Astrocyte (in vitro differentiated cells and primary cell): ENCODE measurements at regions not wholly inside any gene's neighbourhood (a gene's known extent, or its start where the extent isn't known, plus 50 kb on each side); places are given as distances from the start of the nearest gene placed in this dataset.

Experiments used
- DNase-seq: peaks from one replicate; pipeline ENCODE4 v3.0.0-alpha.2; 2010; ENCODE audit warnings: low read depth
- FAIRE-seq: peaks from 2 replicates; lab custom pipeline; 2011; peaks lifted over from hg19 to GRCh38; lab: Jason Lieb, UNC
- H2AFZ ChIP-seq: 2 replicates; pipeline ENCODE4 v1.6.0; 2012; ENCODE audit warnings: low read depth, low read length, inconsistent platforms
- H3K27ac ChIP-seq: 2 replicates; pipeline ENCODE4 v1.5.1; 2011; ENCODE audit warnings: low read depth, low read length, inconsistent platforms
- H3K27me3 ChIP-seq: 2 replicates; pipeline ENCODE4 v1.6.0; 2011; ENCODE audit warnings: low read length, inconsistent platforms; ENCODE audit not compliant: insufficient read depth
- H3K36me3 ChIP-seq: 2 replicates; pipeline ENCODE4 v1.5.1; 2011; ENCODE audit warnings: low read length, inconsistent platforms; ENCODE audit not compliant: insufficient read depth
- H3K4me1 ChIP-seq: 2 replicates; pipeline ENCODE4 v1.5.1; 2011; ENCODE audit warnings: low read length, inconsistent platforms; ENCODE audit not compliant: insufficient read depth
- H3K4me2 ChIP-seq: 2 replicates; pipeline ENCODE4 v1.6.0; 2012; ENCODE audit warnings: low read length, inconsistent platforms
- H3K4me3 ChIP-seq: 2 replicates; pipeline ENCODE4 v1.5.1; 2011; ENCODE audit warnings: low read depth, mild to moderate bottlenecking, low read length, inconsistent platforms; ENCODE audit not compliant: insufficient read depth
- H3K79me2 ChIP-seq: 2 replicates; pipeline ENCODE4 v1.6.0; 2012; ENCODE audit warnings: mild to moderate bottlenecking, low read length, inconsistent platforms; ENCODE audit not compliant: insufficient read depth
- H3K9ac ChIP-seq: 2 replicates; pipeline ENCODE4 v1.6.0; 2012; ENCODE audit warnings: mild to moderate bottlenecking, low read length, inconsistent platforms
- H3K9me3 ChIP-seq: 2 replicates; pipeline ENCODE4 v1.5.1; 2012; ENCODE audit warnings: low read depth, mild to moderate bottlenecking, low read length, inconsistent platforms; ENCODE audit not compliant: insufficient read depth
- H4K20me1 ChIP-seq: 2 replicates; pipeline ENCODE4 v1.6.0; 2012; ENCODE audit warnings: low read length, inconsistent platforms; ENCODE audit not compliant: insufficient read depth
- H3K27ac Mint-ChIP-seq: one replicate; pipeline ENCODE4 v1.8.0; 2021; ENCODE audit warnings: mild to moderate bottlenecking, mixed read lengths; ENCODE audit not compliant: unreplicated experiment
- H3K27me3 Mint-ChIP-seq: one replicate; pipeline ENCODE4 v1.8.0; 2021; ENCODE audit warnings: low read depth, mixed read lengths; ENCODE audit not compliant: unreplicated experiment
- H3K36me3 Mint-ChIP-seq: one replicate; pipeline ENCODE4 v1.8.0; 2021; ENCODE audit warnings: low read depth, mixed read lengths; ENCODE audit not compliant: unreplicated experiment
- H3K4me1 Mint-ChIP-seq: one replicate; pipeline ENCODE4 v1.8.0; 2021; ENCODE audit warnings: low read depth, mixed read lengths; ENCODE audit not compliant: unreplicated experiment
- H3K4me3 Mint-ChIP-seq: one replicate; pipeline ENCODE4 v1.8.0; 2021; ENCODE audit warnings: mild to moderate bottlenecking, moderate library complexity, mixed read lengths; ENCODE audit not compliant: unreplicated experiment
- H3K9me3 Mint-ChIP-seq: one replicate; pipeline ENCODE4 v1.8.0; 2021; ENCODE audit warnings: mild to moderate bottlenecking, mixed read lengths; ENCODE audit not compliant: unreplicated experiment
- EZH2 ChIP-seq: IDR thresholded peaks from 2 replicates; pipeline ENCODE4 v1.6.1; 2012; ENCODE audit warnings: mild to moderate bottlenecking, low read length, inconsistent platforms; ENCODE audit not compliant: insufficient read depth
- TF ChIP-seq, protein P1 (sequence below): IDR thresholded peaks from 2 replicates; pipeline ENCODE4 v1.5.1; 2011; ENCODE audit warnings: low read depth, mild to moderate bottlenecking, inconsistent platforms, low read length, moderate library complexity; ENCODE audit not compliant: insufficient read depth

DNA sequence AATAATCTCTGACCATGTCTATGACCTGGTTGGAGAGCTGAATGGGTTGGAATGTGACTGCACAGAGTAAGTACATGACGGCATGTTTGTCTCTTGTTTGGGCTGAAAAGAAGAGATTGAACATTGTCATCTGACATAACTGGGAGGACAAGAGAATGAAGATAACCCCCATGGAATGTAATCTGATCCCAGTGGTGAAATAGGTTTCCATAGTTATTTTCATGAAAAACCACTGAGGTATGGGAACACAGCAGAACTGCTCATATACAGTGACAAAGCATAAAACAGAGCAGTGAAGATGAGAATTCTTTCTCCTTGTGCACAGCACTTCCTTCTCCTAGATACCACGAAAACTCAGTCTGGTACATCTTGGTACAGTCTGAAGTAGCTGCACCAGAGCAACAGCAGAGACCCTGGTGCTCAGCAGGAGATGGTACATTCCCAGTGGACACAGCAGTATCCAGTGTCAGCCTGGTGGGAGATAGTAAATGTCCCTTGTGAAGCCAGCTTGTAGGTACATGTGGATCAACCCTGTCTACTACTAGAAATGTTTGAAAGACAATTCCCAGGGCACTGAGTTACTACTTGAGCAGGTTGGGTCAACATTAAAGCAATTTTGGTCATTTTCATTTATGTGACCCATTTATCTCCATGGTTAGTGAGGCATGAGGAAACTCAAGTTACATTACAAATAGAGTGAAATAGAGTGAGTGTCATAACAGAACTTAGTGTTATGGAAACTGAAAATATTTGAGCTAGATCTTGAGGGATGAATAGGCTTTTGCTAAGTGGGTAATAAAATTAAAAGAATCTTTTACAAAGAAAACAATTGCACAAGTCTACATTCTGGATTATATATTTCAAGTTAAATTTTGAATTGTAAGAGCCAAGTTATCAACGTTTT, 178.3 kb downstream of the SUCNR1 start:
- H3K36me3 ChIP-seq = no peaks in the 10 kb centered on the region
- H3K27me3 Mint-ChIP-seq = no peaks in the 10 kb centered on the region
- H3K36me3 Mint-ChIP-seq = no peaks in the 10 kb centered on the region
- peaks cover 13% of the 10 kb centered on the region for H3K4me1 Mint-ChIP-seq
- no peak overlapping the region for H3K4me3 Mint-ChIP-seq
- no peaks in the 10 kb centered on the region for H3K4me1 ChIP-seq
- no peaks in the 10 kb centered on the region for H3K9me3 ChIP-seq
- no peaks in the 10 kb centered on the region for H3K9me3 Mint-ChIP-seq
- no peak overlapping the region for H3K4me2 ChIP-seq
- DNase-seq = peak; percentile 38
- H3K27me3 ChIP-seq = no peaks in the 10 kb centered on the region
- H3K79me2 ChIP-seq = no peaks in the 10 kb centered on the region
- TF ChIP-seq, protein P1, sequence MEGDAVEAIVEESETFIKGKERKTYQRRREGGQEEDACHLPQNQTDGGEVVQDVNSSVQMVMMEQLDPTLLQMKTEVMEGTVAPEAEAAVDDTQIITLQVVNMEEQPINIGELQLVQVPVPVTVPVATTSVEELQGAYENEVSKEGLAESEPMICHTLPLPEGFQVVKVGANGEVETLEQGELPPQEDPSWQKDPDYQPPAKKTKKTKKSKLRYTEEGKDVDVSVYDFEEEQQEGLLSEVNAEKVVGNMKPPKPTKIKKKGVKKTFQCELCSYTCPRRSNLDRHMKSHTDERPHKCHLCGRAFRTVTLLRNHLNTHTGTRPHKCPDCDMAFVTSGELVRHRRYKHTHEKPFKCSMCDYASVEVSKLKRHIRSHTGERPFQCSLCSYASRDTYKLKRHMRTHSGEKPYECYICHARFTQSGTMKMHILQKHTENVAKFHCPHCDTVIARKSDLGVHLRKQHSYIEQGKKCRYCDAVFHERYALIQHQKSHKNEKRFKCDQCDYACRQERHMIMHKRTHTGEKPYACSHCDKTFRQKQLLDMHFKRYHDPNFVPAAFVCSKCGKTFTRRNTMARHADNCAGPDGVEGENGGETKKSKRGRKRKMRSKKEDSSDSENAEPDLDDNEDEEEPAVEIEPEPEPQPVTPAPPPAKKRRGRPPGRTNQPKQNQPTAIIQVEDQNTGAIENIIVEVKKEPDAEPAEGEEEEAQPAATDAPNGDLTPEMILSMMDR = no peak
- TF ChIP-seq EZH2 = no peak
- peak overlapping the region; percentile 41 for H3K27ac Mint-ChIP-seq
- H2AFZ ChIP-seq = no peak overlapping the region
- no peak overlapping the region for H3K4me3 ChIP-seq
- H4K20me1 ChIP-seq = no peaks in the 10 kb centered on the region
- no peak overlapping the region for H3K27ac ChIP-seq
- peak; percentile 39 for FAIRE-seq
- H3K9ac ChIP-seq = no peak overlapping the region

DNA sequence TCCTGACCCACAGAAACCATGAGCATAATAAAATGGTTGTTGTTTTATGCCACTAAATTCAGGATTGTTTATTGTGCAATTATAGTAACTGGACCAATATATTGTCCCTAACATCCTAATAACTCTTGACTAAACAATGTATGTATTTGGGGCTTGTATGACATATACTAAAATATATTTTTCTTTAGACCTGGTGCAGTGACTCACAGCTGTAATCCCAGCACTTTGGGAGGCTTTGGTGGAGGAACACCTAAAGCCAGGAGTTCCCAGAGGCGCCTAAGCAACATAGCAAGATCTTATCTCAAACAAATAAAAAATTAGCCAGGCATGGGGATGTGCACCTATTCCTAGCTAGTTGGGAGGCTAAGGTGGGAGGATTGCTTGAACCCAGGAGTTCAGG, 180.4 kb downstream of the SUCNR1 start:
- peaks cover 16% of the 10 kb centered on the region for H3K4me1 Mint-ChIP-seq
- no peaks in the 10 kb centered on the region for H3K36me3 ChIP-seq
- H3K4me3 Mint-ChIP-seq = no peak overlapping the region
- no peaks in the 10 kb centered on the region for H3K79me2 ChIP-seq
- no peaks in the 10 kb centered on the region for H3K9me3 ChIP-seq
- H3K27ac Mint-ChIP-seq = no peak overlapping the region
- H3K9me3 Mint-ChIP-seq = no peaks in the 10 kb centered on the region
- H2AFZ ChIP-seq = no peak overlapping the region
- no peaks in the 10 kb centered on the region for H3K36me3 Mint-ChIP-seq
- H3K4me3 ChIP-seq = no peak overlapping the region
- H3K4me2 ChIP-seq = no peak overlapping the region
- no peaks in the 10 kb centered on the region for H3K4me1 ChIP-seq
- no peak overlapping the region for H3K27ac ChIP-seq
- no peaks in the 10 kb centered on the region for H3K27me3 ChIP-seq
- no peak overlapping the region for H3K9ac ChIP-seq
- no peaks in the 10 kb centered on the region for H3K27me3 Mint-ChIP-seq
- no peak for TF ChIP-seq EZH2
- TF ChIP-seq, protein P1 = no peak
- no peaks in the 10 kb centered on the region for H4K20me1 ChIP-seq
- DNase-seq (no peak), FAIRE-seq (no peak)

DNA sequence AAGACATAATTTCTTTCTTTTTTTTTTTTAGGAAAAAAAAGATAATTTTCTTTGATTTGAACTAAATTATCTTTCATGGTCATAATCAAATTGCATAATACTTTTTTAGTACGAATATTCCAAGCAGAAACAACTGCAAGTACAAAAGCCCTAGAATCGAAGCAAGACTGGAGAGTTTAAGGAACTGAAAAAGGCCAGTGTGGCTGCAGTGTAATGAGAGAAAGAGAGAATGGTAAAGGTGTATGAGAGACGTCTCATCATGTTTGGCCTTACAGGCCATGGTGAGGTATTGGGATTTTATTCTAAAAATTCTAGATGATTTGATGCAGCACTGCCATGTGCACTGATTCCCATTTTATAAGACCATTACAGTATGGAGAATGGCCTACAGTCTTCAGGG, 180.9 kb downstream of the SUCNR1 start:
- no peaks in the 10 kb centered on the region for H3K4me1 ChIP-seq
- no peak overlapping the region for H3K27ac Mint-ChIP-seq

More for the DNA sequence above, 180.9 kb downstream of the SUCNR1 start:
- Histone ChIP-seq H3K27ac (no peak overlapping the region), H4K20me1 (no peaks in the 10 kb centered on the region), H2AFZ (no peak overlapping the region), H3K9me3 (no peaks in the 10 kb centered on the region), H3K4me2 (no peak overlapping the region), H3K79me2 (no peaks in the 10 kb centered on the region), H3K36me3 (no peaks in the 10 kb centered on the region), H3K9ac (no peak overlapping the region), H3K4me3 (no peak overlapping the region), H3K27me3 (no peaks in the 10 kb centered on the region)
- Mint-ChIP-seq H3K4me3 (no peak overlapping the region), H3K4me1 (peaks cover 20% of the 10 kb centered on the region), H3K27me3 (no peaks in the 10 kb centered on the region), H3K36me3 (no peaks in the 10 kb centered on the region), H3K9me3 (no peaks in the 10 kb centered on the region)
- FAIRE-seq = no peak
- TF ChIP-seq, protein P1 = no peak
- TF ChIP-seq EZH2 = no peak
- no peak for DNase-seq
